Endothelial cell (in vitro differentiated cells): ENCODE measurements at regions not wholly inside any gene's neighbourhood (a gene's known extent, or its start where the extent isn't known, plus 50 kb on each side); places are given as distances from the start of the nearest gene placed in this dataset.

Experiments used
- DNase-seq: peaks from one replicate; pipeline ENCODE4 v3.0.0; 2021; ENCODE audit warnings: low spot score
- H3K27ac Mint-ChIP-seq: one replicate; pipeline ENCODE4 v1.8.0; 2021; ENCODE audit warnings: mixed read lengths, inconsistent platforms; ENCODE audit not compliant: unreplicated experiment
- H3K27me3 Mint-ChIP-seq: one replicate; pipeline ENCODE4 v1.8.0; 2021; ENCODE audit warnings: mild to moderate bottlenecking, moderate library complexity, mixed read lengths, inconsistent platforms; ENCODE audit not compliant: unreplicated experiment
- H3K36me3 Mint-ChIP-seq: one replicate; pipeline ENCODE4 v1.8.0; 2021; ENCODE audit warnings: mild to moderate bottlenecking, low read depth, mixed read lengths, inconsistent platforms; ENCODE audit not compliant: unreplicated experiment
- H3K4me1 Mint-ChIP-seq: one replicate; pipeline ENCODE4 v1.8.0; 2021; ENCODE audit warnings: mild to moderate bottlenecking, mixed read lengths, inconsistent platforms; ENCODE audit not compliant: unreplicated experiment
- H3K4me3 Mint-ChIP-seq: one replicate; pipeline ENCODE4 v1.8.0; 2021; ENCODE audit warnings: mild to moderate bottlenecking, mixed read lengths, inconsistent platforms; ENCODE audit not compliant: unreplicated experiment
- H3K9me3 Mint-ChIP-seq: one replicate; pipeline ENCODE4 v1.8.0; 2021; ENCODE audit warnings: mixed read lengths, inconsistent platforms; ENCODE audit not compliant: unreplicated experiment
- CTCF ChIP-seq: fragments of 200-600 bp; sonication (generic); IDR thresholded peaks from one replicate; pipeline ENCODE4 v1.5.0; 2021; ENCODE audit warnings: antibody characterized with exemption; ENCODE audit not compliant: unreplicated experiment

- H3K4me1 Mint-ChIP-seq = no peaks in the 10 kb centered on the region
- no peaks in the 10 kb centered on the region for H3K27me3 Mint-ChIP-seq
- H3K4me3 Mint-ChIP-seq = no peak overlapping the region
- no peak for TF ChIP-seq CTCF
- no peak for DNase-seq
- no peaks in the 10 kb centered on the region for H3K9me3 Mint-ChIP-seq
- H3K27ac Mint-ChIP-seq = no peak overlapping the region
- H3K36me3 Mint-ChIP-seq = no peaks in the 10 kb centered on the region
Observed at GRCh38 chr11:25396847-25397246, 900.0 kb downstream of the LUZP2 start.

GRCh38 chr11:25408146-25408545, 911.3 kb downstream of the LUZP2 start:
- Mint-ChIP-seq H3K9me3 (no peaks in the 10 kb centered on the region), H3K27ac (no peak overlapping the region), H3K4me1 (no peaks in the 10 kb centered on the region), H3K4me3 (no peak overlapping the region), H3K36me3 (no peaks in the 10 kb centered on the region), H3K27me3 (no peaks in the 10 kb centered on the region)
- TF ChIP-seq CTCF = no peak
- no peak for DNase-seq

GRCh38 chr11:25415793-25416192, 916.1 kb upstream of the ANO3 start:
- Mint-ChIP-seq H3K27ac (no peak overlapping the region), H3K4me1 (no peaks in the 10 kb centered on the region), H3K27me3 (no peaks in the 10 kb centered on the region), H3K36me3 (no peaks in the 10 kb centered on the region), H3K9me3 (no peaks in the 10 kb centered on the region), H3K4me3 (no peak overlapping the region)
- TF ChIP-seq CTCF = no peak
- DNase-seq = no peak

- Mint-ChIP-seq H3K27ac (peak overlapping the region; percentile 95), H3K9me3 (no peaks in the 10 kb centered on the region), H3K36me3 (no peaks in the 10 kb centered on the region), H3K4me3 (no peak overlapping the region), H3K27me3 (no peaks in the 10 kb centered on the region), H3K4me1 (peaks cover 11% of the 10 kb centered on the region)
- DNase-seq = peak; percentile 27
- TF ChIP-seq CTCF = no peak
Observed at GRCh38 chr11:25423436-25424199, 908.3 kb upstream of the ANO3 start.

- Mint-ChIP-seq H3K4me3 (no peak overlapping the region), H3K36me3 (no peaks in the 10 kb centered on the region), H3K27me3 (no peaks in the 10 kb centered on the region), H3K9me3 (no peaks in the 10 kb centered on the region), H3K27ac (no peak overlapping the region), H3K4me1 (no peaks in the 10 kb centered on the region)
- no peak for DNase-seq
- TF ChIP-seq CTCF = no peak
Observed at GRCh38 chr11:25432376-25432775, 899.6 kb upstream of the ANO3 start.
